DOHH2 (cell line): ENCODE measurements at regions not wholly inside any gene's neighbourhood (a gene's known extent, or its start where the extent isn't known, plus 50 kb on each side); places are given as distances from the start of the nearest gene placed in this dataset.

Experiments used
- CTCF ChIP-seq: fragments of 200-600 bp; sonication (generic); IDR thresholded peaks from one replicate; pipeline ENCODE4 v1.5.1; 2014; ENCODE audit warnings: antibody characterized with exemption, mild to moderate bottlenecking, low read depth, low read length; ENCODE audit not compliant: poor library complexity, severe bottlenecking
- EZH2phosphoT487 ChIP-seq: fragments of 200-600 bp; sonication (generic); IDR thresholded peaks from 2 replicates; pipeline ENCODE4 v1.6.1; 2017; ENCODE audit warnings: borderline replicate concordance, mild to moderate bottlenecking, antibody characterized with exemption, low read length, moderate library complexity, mixed read lengths

- no peak for TF ChIP-seq CTCF
- TF ChIP-seq EZH2phosphoT487, result no peak
Measured at GRCh38 chr12:115850957-115851356, 426.5 kb downstream of the MED13L start.
